ENCODE measurements at regions not wholly inside any gene's neighbourhood (a gene's known extent, or its start where the extent isn't known, plus 50 kb on each side); places are given as distances from the start of the nearest gene placed in this dataset.

DNA sequence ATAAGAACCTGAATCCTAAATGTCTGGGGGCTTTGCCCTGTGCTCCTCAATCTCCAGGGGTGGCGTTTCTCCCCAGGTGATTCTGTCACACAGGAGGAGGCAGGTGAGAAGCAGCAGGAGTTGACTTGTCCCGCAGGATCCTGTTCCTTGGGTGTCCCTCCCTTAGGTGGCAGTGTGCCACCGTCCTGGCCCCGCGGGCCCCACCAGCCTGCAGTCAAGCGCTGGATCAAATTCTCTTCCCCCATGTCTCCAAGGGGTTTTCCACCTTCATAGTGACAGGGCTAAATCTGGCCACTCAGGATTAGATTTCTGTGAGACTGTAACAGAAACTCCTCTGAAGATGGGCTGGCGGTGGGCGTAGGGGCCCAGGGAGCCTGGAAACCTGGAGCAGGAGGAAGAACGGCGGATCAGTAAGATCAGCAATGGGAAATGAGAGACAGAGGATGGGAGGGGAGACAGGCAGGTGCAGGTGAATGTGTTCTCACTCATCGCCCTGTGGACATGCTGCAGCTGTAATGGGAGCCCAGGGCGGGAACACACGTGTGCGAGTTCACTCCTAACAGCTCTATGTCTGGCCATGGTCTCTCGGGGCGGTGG is 329.2 kb upstream of the COBL start:
- no peaks in the 10 kb centered on the region for H3K36me3 ChIP-seq (ENCODE audit: control insufficient read depth in 2 of 4, insufficient read depth in 4 of 4, low read length in 3 of 4)
- H2BK12ac ChIP-seq (ENCODE audit: low read depth, low read length), result 0 out of 2 replicates have a peak overlapping the region, but pooled peaks have one; percentile 27
- H3K23me2 ChIP-seq (ENCODE audit: low read depth, low read length), result no peaks in the 10 kb centered on the region
- H2AK5ac ChIP-seq (ENCODE audit: low read depth, low read length), result no peak overlapping the region
- H4K5ac ChIP-seq (ENCODE audit: insufficient read length, low read depth, low read length), result no peak overlapping the region
- no peak overlapping the region for H2BK20ac ChIP-seq (ENCODE audit: low read length)
- H4K91ac ChIP-seq (replicated peaks; ENCODE audit: insufficient read length, low read length), result no peak overlapping the region
- H3K18ac ChIP-seq (ENCODE audit: extremely low read depth, low read length), result peak overlapping the region; percentile 13; the same call in 1 of the 2 replicates
- H2BK120ac ChIP-seq (replicated peaks; ENCODE audit: low read depth, low read length), result no peak overlapping the region
- ChIA-PET CTCF (ENCODE audit: partially characterized antibody) (no interaction called here), POLR2A (ENCODE audit: partially characterized antibody) (no interaction called here)
- no peak overlapping the region; the same call in 1 of the 2 replicates for H4K8ac ChIP-seq (ENCODE audit: extremely low read depth, insufficient read depth, low read length)
- H2BK5ac ChIP-seq (ENCODE audit: low read depth, low read length), result no peak overlapping the region
- H4K20me1 ChIP-seq (replicated peaks in 1 of 2; ENCODE audit: control insufficient read depth in 1 of 2, insufficient read depth in 2 of 2, low read length in 2 of 2), result no peaks in the 10 kb centered on the region
- no peak overlapping the region for H3K4me2 ChIP-seq (ENCODE audit: insufficient read depth in 1 of 2, low read depth in 2 of 2, low read length in 2 of 2)
- WGBS, 2 experiments (ENCODE audit: extremely low coverage in 1 of 2, insufficient coverage in 1 of 2, insufficient read length in 1 of 2, insufficient replicate concordance in 2 of 2, low coverage in 1 of 2, low lambda C conversion rate in 2 of 2, missing lambda C conversion rate in 1 of 2), result 90% methylated on average over 15 of the region's 16 CpGs; no CpG with 5 or more reads in 1 of the 2 experiments
- no peaks in the 10 kb centered on the region for H3K27me3 ChIP-seq (replicated peaks in 1 of 4; ENCODE audit: control insufficient read depth in 3 of 4, extremely low read depth in 1 of 4, insufficient read depth in 3 of 4, low read length in 3 of 4)
- no peaks in the 10 kb centered on the region for H3K79me1 ChIP-seq (ENCODE audit: low read depth, low read length)
- H3K4me3 ChIP-seq (ENCODE audit: extremely low read depth in 1 of 4, insufficient read depth in 2 of 4, low read depth in 3 of 4, low read length in 4 of 4), result no peak overlapping the region
- H3K56ac ChIP-seq (replicated peaks; ENCODE audit: insufficient read length, low read depth, low read length), result no peak overlapping the region
- no peak overlapping the region for H2BK15ac ChIP-seq (ENCODE audit: low read length)
- H3K23ac ChIP-seq (ENCODE audit: insufficient read length), result no peak overlapping the region
- H3K9ac ChIP-seq (replicated peaks in 1 of 4; ENCODE audit: extremely low read depth in 1 of 4, low read depth in 3 of 4, low read length in 3 of 4), result no peak overlapping the region
- H3K79me2 ChIP-seq (ENCODE audit: control insufficient read depth in 1 of 2, insufficient read depth in 2 of 2, low read length in 2 of 2), result no peaks in the 10 kb centered on the region
- no peak for DNase-seq (ENCODE audit: low read depth in 1 of 2, low spot score in 2 of 2)
- no peak overlapping the region for H3K27ac ChIP-seq (ENCODE audit: low read depth, low read length)
- H3K14ac ChIP-seq (ENCODE audit: insufficient read length), result no peak overlapping the region
- TF ChIP-seq, protein P1, sequence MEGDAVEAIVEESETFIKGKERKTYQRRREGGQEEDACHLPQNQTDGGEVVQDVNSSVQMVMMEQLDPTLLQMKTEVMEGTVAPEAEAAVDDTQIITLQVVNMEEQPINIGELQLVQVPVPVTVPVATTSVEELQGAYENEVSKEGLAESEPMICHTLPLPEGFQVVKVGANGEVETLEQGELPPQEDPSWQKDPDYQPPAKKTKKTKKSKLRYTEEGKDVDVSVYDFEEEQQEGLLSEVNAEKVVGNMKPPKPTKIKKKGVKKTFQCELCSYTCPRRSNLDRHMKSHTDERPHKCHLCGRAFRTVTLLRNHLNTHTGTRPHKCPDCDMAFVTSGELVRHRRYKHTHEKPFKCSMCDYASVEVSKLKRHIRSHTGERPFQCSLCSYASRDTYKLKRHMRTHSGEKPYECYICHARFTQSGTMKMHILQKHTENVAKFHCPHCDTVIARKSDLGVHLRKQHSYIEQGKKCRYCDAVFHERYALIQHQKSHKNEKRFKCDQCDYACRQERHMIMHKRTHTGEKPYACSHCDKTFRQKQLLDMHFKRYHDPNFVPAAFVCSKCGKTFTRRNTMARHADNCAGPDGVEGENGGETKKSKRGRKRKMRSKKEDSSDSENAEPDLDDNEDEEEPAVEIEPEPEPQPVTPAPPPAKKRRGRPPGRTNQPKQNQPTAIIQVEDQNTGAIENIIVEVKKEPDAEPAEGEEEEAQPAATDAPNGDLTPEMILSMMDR (IDR thresholded peaks at IDR 0.05; ENCODE audit: control extremely low read depth in 1 of 3, insufficient read depth in 1 of 3, low read depth in 1 of 3, low read length in 3 of 3), result peak in 2 of 3 experiments; percentile 25 to 35; a peak in 3 of 4 replicates
- peak; percentile 44 to 53 for TF ChIP-seq RAD21 (IDR thresholded peaks at IDR 0.05 in 1 of 2, conservative IDR thresholded peaks at IDR 0.05 in 1 of 2; ENCODE audit: low read depth in 2 of 2, low read length in 2 of 2)
- no peak for TF ChIP-seq JUND (IDR thresholded peaks at IDR 0.05; ENCODE audit: low read length)
- TF ChIP-seq, protein P2, sequence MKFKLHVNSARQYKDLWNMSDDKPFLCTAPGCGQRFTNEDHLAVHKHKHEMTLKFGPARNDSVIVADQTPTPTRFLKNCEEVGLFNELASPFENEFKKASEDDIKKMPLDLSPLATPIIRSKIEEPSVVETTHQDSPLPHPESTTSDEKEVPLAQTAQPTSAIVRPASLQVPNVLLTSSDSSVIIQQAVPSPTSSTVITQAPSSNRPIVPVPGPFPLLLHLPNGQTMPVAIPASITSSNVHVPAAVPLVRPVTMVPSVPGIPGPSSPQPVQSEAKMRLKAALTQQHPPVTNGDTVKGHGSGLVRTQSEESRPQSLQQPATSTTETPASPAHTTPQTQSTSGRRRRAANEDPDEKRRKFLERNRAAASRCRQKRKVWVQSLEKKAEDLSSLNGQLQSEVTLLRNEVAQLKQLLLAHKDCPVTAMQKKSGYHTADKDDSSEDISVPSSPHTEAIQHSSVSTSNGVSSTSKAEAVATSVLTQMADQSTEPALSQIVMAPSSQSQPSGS (IDR thresholded peaks at IDR 0.05; ENCODE audit: low read length), result no peak
- no peaks in the 10 kb centered on the region for H3K4me1 ChIP-seq (replicated peaks in 1 of 4; ENCODE audit: control insufficient read depth in 3 of 4, insufficient read depth in 4 of 4, low read length in 3 of 4)
- no peak overlapping the region for H2AFZ ChIP-seq (ENCODE audit: low read length)
- H3K4ac ChIP-seq (replicated peaks; ENCODE audit: insufficient read length, low read depth, low read length), result no peak overlapping the region
- H3K9me3 ChIP-seq (ENCODE audit: insufficient read depth in 2 of 2, low read depth in 1 of 2, low read length in 1 of 2), result no peaks in the 10 kb centered on the region
- no peak for FAIRE-seq

Measured in H1 (cell line).